DLD1 (cell line): ENCODE measurements at regions not wholly inside any gene's neighbourhood (a gene's known extent, or its start where the extent isn't known, plus 50 kb on each side); places are given as distances from the start of the nearest gene placed in this dataset.
"Not testable (repeated sequence)": the region's sequence is repeated elsewhere in the genome, so short reads cannot be mapped to it uniquely, and the experiment has no call there.

Experiments
- in situ Hi-C: cut with HindIII; loops from 2 replicates; pipeline ENCODE4 v1.10.0; 2017; ENCODE audit warnings: low sequenced_read_pairs

DNA sequence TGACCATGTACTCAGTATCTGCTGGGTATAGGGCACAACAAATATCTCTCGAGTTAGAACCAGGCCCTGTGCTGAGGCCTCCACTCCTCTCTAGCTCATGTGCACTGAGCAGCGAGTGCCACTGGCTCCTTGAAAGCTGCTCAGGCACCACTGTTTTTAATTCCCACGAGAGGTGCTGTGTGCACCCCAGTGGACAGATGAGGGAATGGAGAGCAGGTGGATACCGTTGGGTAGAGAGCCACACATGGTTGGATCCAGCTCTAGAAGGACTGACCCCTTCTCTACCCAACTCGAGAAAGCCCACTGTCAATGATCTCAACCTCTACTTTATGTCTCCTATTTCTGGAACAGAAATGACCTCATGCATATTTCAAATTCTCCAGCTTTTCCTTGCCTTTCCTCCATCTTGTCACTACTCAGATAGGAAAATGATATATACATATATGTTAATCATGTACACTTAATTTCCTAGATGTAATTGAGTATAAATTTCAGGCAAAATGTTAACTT lies 66.6 kb upstream of the SOX11 start:
- in situ Hi-C loops, result not testable (repeated sequence)

DNA sequence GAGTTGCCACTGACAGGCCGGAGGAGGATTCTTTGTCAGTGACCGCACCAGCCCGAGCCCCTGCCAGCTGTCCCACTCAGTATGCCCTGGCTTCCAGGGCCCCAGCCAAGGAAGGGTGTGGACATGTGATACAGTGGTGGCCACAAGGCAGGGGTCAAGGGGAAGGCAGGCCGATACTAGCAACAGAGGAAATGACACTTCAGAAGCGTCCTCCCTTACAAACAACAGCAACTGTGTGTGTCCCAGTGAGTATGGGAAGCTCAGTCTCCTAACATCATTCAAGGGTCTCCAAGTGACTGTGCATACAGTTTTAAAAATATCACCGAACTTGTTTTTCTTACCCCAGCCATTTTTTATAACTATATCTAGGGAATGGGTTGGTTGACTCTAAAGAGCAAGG lies 63.7 kb upstream of the SOX11 start:
- in situ Hi-C loops, result not testable (repeated sequence)

DNA sequence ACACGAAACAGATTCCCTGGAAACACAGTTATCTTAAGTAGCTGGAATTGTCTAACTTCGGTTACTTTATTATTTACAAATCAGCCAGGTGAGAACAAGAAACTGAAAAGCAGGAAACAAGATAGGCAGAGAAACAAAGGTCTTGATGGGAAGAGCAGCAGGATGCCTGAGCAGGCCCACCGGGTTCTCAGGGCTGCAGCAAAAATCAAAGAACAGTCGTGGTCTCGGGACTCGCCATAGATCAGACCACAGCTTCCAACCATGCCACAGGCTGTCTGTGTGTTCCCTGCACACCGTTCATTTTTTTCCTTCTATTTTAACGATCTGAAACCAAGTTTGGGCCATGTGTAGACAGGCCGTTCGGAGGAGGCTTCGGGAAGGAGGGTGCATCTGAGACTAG lies 62.7 kb upstream of the SOX11 start:
- in situ Hi-C loops, result not testable (repeated sequence)

DNA sequence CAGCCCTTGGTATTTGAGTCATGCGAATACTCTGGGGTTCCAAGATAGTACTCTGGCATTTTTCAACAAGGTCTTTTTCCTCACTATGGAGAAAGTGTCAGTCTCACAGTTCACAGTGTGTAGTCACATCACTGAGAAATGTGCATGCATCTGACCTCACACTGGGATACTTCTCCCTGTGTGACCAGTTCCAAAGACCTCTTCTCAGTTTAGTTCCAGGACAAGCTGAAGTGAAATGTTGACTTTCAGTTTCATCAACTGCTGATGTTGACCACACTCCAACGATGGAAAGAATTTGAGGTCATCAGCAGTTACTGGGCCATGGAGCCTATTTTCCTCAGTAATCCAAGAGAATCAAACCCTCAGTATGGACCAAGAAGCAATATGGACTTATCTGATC lies 55.1 kb upstream of the SOX11 start:
- in situ Hi-C loops, result not testable (repeated sequence)
